Esophagus mucosa (tissue), 1 donor: ENCODE measurements at regions not wholly inside any gene's neighbourhood (a gene's known extent, or its start where the extent isn't known, plus 50 kb on each side); places are given as distances from the start of the nearest gene placed in this dataset.

Source experiments
- ATAC-seq: fragments of 200-7000 bp; cut with Tn5 transposase; one replicate; pipeline ENCODE4 v1.9.1; 2020
- donor health status: DM: yes; HTN: yes; CAD: no.

GRCh38 chr10:130466271-130466997 lies 330.2 kb downstream of the GLRX3 start:
- ATAC-seq, result no peak

GRCh38 chr10:130470286-130470685 lies 334.1 kb downstream of the GLRX3 start:
- ATAC-seq, result no peak

GRCh38 chr10:130470973-130471372 lies 334.8 kb downstream of the GLRX3 start:
- ATAC-seq, result no peak

DNA sequence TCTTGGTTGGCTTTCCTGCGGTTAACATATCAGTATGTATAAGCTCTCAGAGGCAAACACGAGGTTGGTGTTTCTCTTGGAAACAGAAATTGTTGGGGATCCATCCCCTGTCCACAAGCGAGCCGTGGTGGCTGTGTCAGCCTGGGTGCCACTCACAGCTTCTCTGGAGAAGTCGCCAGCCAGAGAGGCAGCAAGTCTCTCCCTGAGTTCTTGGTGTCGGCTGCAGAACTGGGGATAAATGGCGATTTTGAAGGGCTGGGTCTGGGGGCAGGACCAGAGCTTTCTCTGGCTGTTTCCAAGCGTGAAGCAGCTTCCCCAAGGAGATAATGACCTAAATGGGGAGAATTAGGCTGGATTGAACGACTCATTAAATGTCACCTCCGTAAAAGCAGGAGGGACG lies 335.3 kb downstream of the GLRX3 start:
- no peak for ATAC-seq

GRCh38 chr10:130472236-130472635 lies 336.0 kb downstream of the GLRX3 start:
- no peak for ATAC-seq

GRCh38 chr10:130474591-130474990 lies 338.4 kb downstream of the GLRX3 start:
- ATAC-seq, result no peak

DNA sequence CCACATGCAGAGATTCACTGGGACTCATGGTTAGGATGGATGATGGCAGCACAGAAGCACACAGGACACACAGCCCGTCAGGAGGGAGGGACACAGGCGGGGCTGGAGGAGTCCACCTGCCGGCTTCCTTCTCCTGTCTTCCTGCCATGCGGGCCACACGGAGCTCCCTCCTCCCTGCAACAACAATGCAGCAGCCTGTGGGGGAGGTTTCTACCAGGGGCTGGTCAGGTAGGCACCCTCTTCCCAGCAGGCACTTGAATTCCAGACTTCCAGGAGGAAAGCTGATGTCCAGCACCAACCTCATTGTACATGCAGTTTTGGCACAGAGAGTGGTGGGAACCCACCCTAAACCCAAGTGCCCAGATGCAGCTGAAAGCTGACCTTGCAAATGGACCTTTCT lies 341.2 kb downstream of the GLRX3 start:
- no peak for ATAC-seq

DNA sequence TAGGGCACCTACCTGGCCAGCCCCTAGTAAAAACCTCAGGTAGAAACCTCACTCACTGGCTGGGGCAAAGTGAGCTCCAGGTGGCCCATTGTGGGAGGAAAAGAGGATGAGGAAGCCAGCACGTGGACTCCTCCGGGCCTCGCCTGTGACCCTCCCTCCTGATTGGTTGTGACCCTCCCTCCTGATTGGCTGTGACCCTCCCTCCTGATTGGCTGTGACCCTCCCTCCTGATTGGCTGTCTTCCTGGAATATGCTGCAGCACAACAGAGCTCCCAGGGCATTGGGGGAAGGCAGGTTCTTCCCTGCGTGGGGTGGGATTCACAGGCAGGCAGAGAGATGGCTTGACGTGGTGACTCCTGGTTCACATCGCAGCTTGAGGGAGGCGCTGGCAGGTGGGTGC lies 343.0 kb downstream of the GLRX3 start:
- no peak for ATAC-seq

GRCh38 chr10:130479926-130480325 lies 343.7 kb downstream of the GLRX3 start:
- ATAC-seq, result no peak

- ATAC-seq, result no peak
Measured at GRCh38 chr10:130480491-130480890, 344.3 kb downstream of the GLRX3 start.

DNA sequence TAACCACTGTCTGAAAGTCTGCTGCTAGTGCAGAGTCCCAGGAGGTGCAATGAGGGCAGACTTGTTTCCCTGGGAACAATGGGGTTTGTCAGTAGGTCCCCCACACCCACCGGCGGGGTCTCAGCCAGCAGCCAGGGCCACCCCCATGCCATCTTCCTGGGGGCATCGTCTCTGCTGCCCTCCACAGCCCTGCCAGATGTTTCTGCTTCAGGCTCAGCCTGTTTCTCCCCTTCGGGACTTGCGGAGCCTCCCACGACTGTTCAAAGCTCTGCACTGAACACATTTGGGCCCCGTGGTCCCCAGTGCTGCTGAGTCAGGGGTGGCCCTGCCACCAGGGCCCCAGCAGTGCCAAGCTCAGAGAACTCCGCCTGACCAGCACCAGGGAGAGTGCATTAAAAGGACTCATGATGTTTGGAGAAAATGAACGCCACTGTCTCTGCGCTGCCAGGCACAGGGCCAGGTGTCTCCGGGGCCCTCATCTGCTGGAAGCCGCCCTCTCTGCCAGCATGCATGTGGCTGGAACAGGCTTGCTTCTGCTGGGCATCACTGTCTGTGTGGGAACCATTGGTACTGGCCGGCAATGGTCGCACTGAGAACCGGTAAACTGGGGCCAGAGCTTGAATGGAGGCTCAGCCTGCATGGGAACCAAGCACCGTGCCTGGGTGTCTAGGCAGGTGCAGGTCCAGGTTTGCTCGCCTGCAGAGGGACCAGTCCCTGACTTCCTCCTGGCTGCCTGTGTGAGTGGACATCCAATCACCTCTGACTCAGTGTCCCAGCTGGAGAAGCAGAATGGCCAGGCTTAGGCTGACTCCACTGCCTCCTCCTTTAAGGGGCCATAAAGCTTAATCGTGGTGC lies 345.1 kb downstream of the GLRX3 start:
- no peak for ATAC-seq

DNA sequence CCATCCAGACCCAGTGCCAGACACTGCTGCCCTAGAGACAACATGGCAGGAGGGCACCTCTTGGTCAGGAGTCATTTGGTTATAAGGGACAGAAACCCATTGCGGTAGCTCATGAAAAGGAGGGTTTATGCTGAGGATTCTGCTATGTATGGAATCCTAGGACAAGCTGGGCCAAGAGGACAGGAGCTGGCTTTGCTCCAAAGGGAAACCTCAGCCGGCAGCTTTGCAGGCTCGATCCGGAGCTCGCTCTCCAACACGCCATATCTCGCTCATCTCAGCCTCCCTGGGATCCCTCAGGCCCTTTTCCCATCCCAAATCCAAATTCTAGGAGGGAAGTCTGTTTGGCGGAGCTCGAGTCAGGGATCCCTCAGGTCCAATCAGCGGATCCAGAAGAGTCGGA lies 345.7 kb downstream of the GLRX3 start:
- ATAC-seq, result no peak

- no peak for ATAC-seq
Measured at GRCh38 chr10:130483691-130484467, 347.7 kb downstream of the GLRX3 start.

DNA sequence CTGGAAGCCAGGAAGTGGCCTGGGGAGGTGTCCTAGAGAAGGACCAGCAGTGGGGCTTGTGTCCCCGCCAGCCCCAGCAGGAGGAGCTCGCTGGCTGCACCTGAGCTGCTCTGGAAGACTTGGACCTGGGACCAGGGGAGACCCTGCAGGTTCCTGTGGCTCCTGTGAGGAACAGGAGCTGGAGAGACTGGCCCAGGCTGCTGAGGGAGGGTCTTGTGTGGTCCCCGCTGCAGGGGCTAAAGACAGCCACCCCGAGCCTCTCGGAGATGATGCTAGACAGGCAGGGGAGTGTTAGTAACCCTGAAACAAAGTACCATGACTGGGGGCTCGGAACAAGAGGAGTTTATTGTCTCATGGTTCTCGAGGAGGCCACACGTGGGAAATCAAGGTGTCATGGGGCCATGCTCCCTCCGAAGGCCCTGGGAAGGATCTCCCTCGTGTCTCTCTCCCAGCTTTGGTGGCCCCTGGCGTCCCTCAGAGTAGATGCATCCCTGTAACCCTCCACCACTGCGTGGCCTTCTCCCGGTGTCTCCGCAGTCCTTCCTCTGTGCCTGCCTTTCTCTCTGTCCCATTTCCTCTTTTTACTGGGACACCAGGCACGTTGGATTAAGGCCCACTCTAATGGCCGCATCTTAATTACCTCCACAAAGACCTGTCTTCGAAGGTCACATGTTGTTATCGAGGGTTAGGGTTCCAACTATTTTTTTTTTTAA lies 348.4 kb downstream of the GLRX3 start:
- no peak for ATAC-seq

DNA sequence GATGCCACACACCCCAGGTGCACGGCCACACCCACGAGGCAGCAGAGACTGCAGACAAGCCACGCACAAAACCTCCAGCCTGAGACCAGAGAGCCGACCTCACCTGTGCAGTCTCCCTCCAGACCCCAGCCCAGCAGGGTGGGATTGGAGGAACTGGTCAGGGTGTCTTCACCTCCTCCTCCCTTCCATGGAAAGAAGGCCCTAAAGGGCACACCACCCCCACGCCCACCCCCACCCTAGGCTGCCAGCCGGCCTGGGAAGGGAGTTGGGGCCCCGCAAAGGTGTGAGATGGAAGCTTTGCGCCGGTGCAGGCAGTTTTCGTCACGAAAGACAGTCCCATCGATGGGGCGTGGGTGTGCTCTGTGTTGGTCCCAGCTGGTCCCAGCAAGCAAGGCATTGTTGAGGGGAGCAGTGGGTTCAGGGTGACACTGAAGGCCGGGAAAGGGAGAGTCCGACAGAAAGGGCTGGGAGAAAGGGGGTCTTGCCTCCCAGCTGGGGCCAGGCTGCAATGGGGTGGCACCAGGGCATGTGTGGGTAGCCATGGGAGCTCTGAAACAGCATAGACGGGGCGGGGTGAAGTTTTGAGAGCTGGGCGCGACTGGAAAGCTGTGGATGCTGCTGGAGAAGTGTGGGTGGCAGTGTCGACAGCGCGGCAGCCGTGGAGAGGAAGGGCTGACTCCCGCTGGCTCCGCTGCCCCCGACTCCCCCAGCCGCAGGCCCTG lies 349.2 kb downstream of the GLRX3 start:
- ATAC-seq, result no peak

- no peak for ATAC-seq
Measured at GRCh38 chr10:130485958-130486895, 350.0 kb downstream of the GLRX3 start.

DNA sequence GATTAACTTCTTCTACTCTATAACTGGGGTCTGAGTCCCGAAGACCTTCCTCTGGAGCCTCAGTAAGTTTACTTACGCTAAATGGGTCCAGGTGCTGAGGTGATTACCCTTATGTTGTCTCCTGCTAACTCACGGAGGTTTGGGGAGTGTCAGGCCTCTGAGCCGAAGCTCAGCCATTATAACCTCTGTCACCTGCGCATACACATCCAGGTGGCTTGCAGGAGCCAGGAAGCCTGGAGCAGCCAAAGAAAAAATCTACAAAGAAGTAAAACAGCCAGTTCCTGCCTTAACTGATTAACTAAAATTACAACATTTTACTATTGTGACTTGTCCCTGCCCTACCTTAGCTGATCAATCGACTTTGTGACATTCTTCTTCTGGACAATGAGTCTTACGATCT lies 350.7 kb downstream of the GLRX3 start:
- ATAC-seq, result no peak

GRCh38 chr10:130487566-130487965 lies 351.4 kb downstream of the GLRX3 start:
- no peak for ATAC-seq

DNA sequence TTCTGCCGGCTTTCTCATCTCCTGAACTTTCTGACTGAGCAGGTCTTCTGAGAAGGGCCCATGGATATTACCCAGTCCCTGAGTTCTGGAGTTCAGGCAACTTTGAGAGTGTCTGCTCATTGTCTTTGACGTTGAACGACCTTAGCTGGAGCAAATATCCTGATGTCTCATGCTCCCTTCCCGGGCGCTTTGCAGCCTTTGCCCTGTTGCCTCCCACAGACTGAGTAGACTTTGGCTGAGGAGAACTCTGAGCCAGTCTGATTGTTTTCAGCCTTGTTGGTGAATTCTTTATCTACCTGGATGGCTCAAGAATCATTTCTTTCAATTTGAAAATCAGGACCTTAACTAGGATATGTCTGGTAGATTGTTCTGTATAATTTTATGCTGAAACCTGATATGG lies 353.7 kb downstream of the GLRX3 start:
- ATAC-seq, result no peak

DNA sequence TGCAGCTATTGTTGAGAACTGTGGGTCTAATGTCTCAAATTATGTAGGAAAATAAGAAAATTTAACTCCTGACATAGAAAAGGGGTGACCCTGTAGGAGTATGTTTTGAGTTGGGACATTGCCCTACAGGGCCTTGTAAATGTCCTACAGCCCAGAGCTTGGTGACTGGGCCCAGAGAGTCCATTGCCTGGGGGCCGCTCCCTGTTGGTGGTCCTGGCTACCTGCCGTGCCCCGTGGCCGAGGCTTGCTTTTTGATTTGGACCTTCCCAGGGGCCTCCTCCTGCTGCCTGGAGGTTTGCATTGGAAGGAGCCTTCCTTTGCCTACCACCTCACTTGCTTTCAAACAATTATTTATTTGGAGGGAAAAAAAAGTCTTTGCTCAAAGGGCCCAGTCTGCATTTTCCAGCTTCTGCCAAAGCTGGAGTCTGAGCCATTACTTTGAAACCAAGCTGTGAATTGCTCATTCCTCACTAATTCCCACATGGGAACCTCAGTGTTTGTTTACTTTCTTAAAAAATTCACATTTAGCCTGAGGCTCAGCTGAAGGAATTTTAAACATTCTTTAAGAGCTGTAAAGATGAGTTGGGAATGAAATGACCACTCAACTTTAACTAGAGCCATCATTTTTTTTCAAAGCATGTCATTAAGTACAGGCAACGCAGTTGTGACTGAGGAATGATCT lies 355.0 kb downstream of the GLRX3 start:
- ATAC-seq, result no peak
